HEK293 (cell line): ENCODE measurements at regions not wholly inside any gene's neighbourhood (a gene's known extent, or its start where the extent isn't known, plus 50 kb on each side); places are given as distances from the start of the nearest gene placed in this dataset.

ENCODE experiments used
- CTCF ChIA-PET: fragments of 350-600 bp; formaldehyde crosslinking; extraction: SDS; loops from one replicate; lab custom pipeline; 2021; ENCODE audit warnings: antibody characterized with exemption; lab: Yijun Ruan, JAX
- POLR2A ChIA-PET: fragments of 300-600 bp; formaldehyde crosslinking; extraction: SDS; loops from one replicate; lab custom pipeline; 2020; ENCODE audit warnings: antibody characterized with exemption, inconsistent platforms; lab: Yijun Ruan, JAX
- H3K27ac ChIP-seq: fragments of 200-500 bp; sonication (Bioruptor generic); 2 replicates; pipeline ENCODE4 v1.5.1; 2014; ENCODE audit warnings: low read depth, low read length, control low read depth, inconsistent platforms; ENCODE audit errors: extremely low read depth
- H3K36me3 ChIP-seq, 2 experiments: fragments of 200-500 bp in 1 of 2; sonication (Bioruptor generic) in 1 of 2; 1 replicate in 1 of 2; 2 replicates in 1 of 2; pipeline ENCODE4 v1.5.1; 2014 to 2017; ENCODE audit warnings: inconsistent platforms in 2 of 2, low read length in 2 of 2; ENCODE audit not compliant: control insufficient read depth in 2 of 2, insufficient read depth in 1 of 2
- H3K4me1 ChIP-seq: fragments of 200-500 bp; sonication (Bioruptor generic); 2 replicates; pipeline ENCODE4 v1.5.1; 2014; ENCODE audit warnings: mild to moderate bottlenecking, low read length, inconsistent platforms; ENCODE audit not compliant: control insufficient read depth, insufficient read depth
- H3K4me3 ChIP-seq: 2 replicates; pipeline ENCODE4 v1.5.1; 2011; ENCODE audit warnings: low read depth, mild to moderate bottlenecking, control low read depth, low read length, moderate library complexity
- H3K9me3 ChIP-seq: fragments of 200-500 bp; sonication (Bioruptor generic); 2 replicates; pipeline ENCODE4 v1.5.1; 2014; ENCODE audit warnings: low read depth, low read length, inconsistent platforms; ENCODE audit not compliant: control insufficient read depth, insufficient read depth
- KLF10 ChIP-seq: fragments of 450-650 bp; IDR thresholded peaks from 2 replicates; pipeline ENCODE4 v1.5.1; 2018; ENCODE audit warnings: missing biosample characterization, mild to moderate bottlenecking, missing genetic modification characterization
- SETDB1 ChIP-seq: IDR thresholded peaks from one replicate; pipeline ENCODE4 v1.6.1; 2017; ENCODE audit warnings: mild to moderate bottlenecking, low read length, moderate library complexity, mixed read lengths; ENCODE audit not compliant: insufficient read length
- ZBTB17 ChIP-seq: fragments of 450-650 bp; formaldehyde crosslinking; IDR thresholded peaks from 2 replicates; pipeline ENCODE4 v1.5.1; 2016; ENCODE audit warnings: missing biosample characterization, missing genetic modification characterization
- ZNF114 ChIP-seq: fragments of 450-650 bp; formaldehyde crosslinking; IDR thresholded peaks from 2 replicates; pipeline ENCODE4 v1.5.0; 2017; ENCODE audit warnings: missing biosample characterization, missing genetic modification characterization
- ZNF169 ChIP-seq: fragments of 450-650 bp; formaldehyde crosslinking; IDR thresholded peaks from 2 replicates; pipeline ENCODE4 v1.5.1; 2016; ENCODE audit warnings: missing biosample characterization, missing genetic modification characterization
- ZNF335 ChIP-seq: fragments of 450-650 bp; formaldehyde crosslinking; conservative IDR thresholded peaks from 2 replicates; pipeline ENCODE4 v1.5.1; 2016; ENCODE audit warnings: missing biosample characterization, missing genetic modification characterization
- ZNF366 ChIP-seq: fragments of 450-650 bp; formaldehyde crosslinking; conservative IDR thresholded peaks from 2 replicates; pipeline ENCODE4 v1.5.1; 2016; ENCODE audit warnings: missing biosample characterization, missing genetic modification characterization
- ZNF501 ChIP-seq: fragments of 450-650 bp; formaldehyde crosslinking; IDR thresholded peaks from 2 replicates; pipeline ENCODE4 v1.5.1; 2016; ENCODE audit warnings: missing biosample characterization, missing genetic modification characterization
- ZNF510 ChIP-seq: fragments of 450-650 bp; formaldehyde crosslinking; IDR thresholded peaks from 2 replicates; pipeline ENCODE4 v1.5.1; 2018; ENCODE audit warnings: mild to moderate bottlenecking, missing genetic modification characterization, missing biosample characterization; ENCODE audit not compliant: insufficient replicate concordance
- ZNF529 ChIP-seq: fragments of 450-650 bp; formaldehyde crosslinking; IDR thresholded peaks from 2 replicates; pipeline ENCODE4 v1.5.1; 2017; ENCODE audit warnings: missing genetic modification characterization, missing biosample characterization; ENCODE audit not compliant: insufficient replicate concordance
- ZNF658 ChIP-seq: fragments of 450-650 bp; formaldehyde crosslinking; IDR thresholded peaks from 2 replicates; pipeline ENCODE4; 2016; ENCODE audit warnings: missing biosample characterization, missing genetic modification characterization
- ZNF701 ChIP-seq: fragments of 450-650 bp; formaldehyde crosslinking; IDR thresholded peaks from 2 replicates; pipeline ENCODE4 v1.5.1; 2016; ENCODE audit warnings: missing biosample characterization, missing genetic modification characterization
- ZNF792 ChIP-seq: fragments of 450-650 bp; formaldehyde crosslinking; IDR thresholded peaks from 2 replicates; pipeline ENCODE4 v1.5.1; 2016; ENCODE audit warnings: missing biosample characterization, missing genetic modification characterization
- ZSCAN30 ChIP-seq: fragments of 450-650 bp; IDR thresholded peaks from 2 replicates; pipeline ENCODE4 v1.5.1; 2018; ENCODE audit warnings: missing biosample characterization, mild to moderate bottlenecking, missing genetic modification characterization, moderate library complexity
- TF ChIP-seq, protein P1 (sequence below): fragments of 450-650 bp; formaldehyde crosslinking; IDR thresholded peaks from 2 replicates; pipeline ENCODE4 v1.5.1; 2017; ENCODE audit warnings: missing biosample characterization, missing genetic modification characterization
- TF ChIP-seq, protein P2 (sequence below): fragments of 450-650 bp; formaldehyde crosslinking; IDR thresholded peaks from 2 replicates; pipeline ENCODE4 v1.5.1; 2016; ENCODE audit warnings: missing biosample characterization, missing genetic modification characterization

DNA sequence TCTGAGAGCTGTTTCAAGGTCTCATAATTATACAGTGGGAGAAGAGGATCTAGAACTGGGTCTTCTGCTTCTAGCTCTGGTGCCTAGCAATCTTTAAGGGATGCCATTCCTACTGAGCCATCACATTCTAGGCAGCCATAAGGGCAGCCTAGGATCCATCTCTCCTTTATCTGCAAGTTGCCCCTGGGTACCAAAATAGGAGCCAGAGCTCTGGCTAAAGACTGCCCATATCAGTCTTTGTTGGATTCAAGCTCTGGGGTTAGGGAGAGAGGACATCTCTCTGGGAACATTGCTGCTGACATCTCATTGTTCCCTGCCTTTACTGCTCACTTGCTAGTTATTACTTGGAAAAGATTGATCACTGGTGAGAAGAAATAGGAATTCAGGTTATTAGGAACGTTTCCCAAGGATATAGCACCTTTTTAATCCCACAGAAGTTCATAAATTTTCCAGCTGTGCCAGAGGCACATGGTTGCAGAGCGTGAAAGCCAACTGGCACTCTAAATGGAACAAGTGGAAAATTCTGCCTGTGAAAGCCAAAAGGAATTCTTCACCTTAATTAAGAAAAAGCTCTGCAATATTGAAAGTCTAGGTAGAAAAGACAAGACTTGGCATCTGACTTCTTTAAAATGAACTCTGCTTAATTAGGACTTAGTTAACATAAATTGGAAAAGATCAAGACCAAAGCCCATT is 102.2 kb downstream of the CDC42EP3 start:
- Histone ChIP-seq H3K27ac (no peak overlapping the region), H3K9me3 (no peaks in the 10 kb centered on the region), H3K4me1 (no peaks in the 10 kb centered on the region), H3K36me3 (no peaks in the 10 kb centered on the region), H3K4me3 (no peak overlapping the region)
- TF ChIP-seq ZNF114 (tag by site-specific recombination) (no peak), ZNF701 (tag by site-specific recombination) (no peak), ZBTB17 (peak; percentile 46; the same call in 1 of the 2 replicates)
- CTCF ChIA-PET, result interaction anchor here (0.5 to 1.1 kb wide), 3 partner anchors 22 to 263 kb away, joined by 3 to 4 read pairs (median 3); no protein-coding TSS in a partner anchor
- POLR2A ChIA-PET, result no interaction called here

DNA sequence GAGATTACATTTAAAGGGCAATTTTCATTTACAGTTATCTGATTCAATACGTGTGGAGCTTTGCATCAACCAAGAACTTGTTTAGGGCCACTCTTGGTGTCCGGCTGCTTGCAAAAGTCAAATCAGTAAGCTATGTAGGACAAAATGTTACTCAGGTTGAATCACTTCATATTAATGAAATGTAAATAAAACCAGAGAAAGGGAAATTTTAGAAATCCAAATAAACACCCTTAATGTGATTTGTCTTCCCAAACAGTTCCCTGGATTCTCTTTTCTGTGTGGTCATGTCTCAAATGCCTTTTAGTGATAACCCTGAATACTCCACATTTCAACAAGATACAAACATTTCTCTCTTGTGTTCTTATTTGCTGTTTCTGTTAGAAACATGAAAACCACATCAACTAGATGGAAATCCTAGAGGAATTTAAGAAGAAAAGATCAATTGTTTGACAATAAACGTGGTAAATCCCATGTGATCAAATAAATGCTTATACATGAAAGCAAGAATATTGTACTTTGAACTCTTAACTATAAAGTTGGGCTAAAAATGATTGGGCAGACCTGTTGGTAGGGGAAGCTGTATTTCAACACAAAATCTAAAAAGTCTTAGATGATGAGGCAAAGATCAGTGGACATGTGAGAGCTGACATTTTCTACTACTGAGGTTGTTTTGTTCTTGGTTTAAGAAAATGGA is 101.3 kb downstream of the CDC42EP3 start:
- CTCF ChIA-PET, result interaction anchor here (0.5 kb wide), 1 partner anchor 141 kb away, joined by 4 read pairs; no protein-coding TSS in a partner anchor
- H3K9me3 ChIP-seq, result no peaks in the 10 kb centered on the region
- no peaks in the 10 kb centered on the region for H3K36me3 ChIP-seq
- no peak overlapping the region for H3K27ac ChIP-seq
- TF ChIP-seq ZNF114 (tag by site-specific recombination), result no peak
- no peak for TF ChIP-seq ZNF792 (tag by site-specific recombination)
- TF ChIP-seq, protein P1, sequence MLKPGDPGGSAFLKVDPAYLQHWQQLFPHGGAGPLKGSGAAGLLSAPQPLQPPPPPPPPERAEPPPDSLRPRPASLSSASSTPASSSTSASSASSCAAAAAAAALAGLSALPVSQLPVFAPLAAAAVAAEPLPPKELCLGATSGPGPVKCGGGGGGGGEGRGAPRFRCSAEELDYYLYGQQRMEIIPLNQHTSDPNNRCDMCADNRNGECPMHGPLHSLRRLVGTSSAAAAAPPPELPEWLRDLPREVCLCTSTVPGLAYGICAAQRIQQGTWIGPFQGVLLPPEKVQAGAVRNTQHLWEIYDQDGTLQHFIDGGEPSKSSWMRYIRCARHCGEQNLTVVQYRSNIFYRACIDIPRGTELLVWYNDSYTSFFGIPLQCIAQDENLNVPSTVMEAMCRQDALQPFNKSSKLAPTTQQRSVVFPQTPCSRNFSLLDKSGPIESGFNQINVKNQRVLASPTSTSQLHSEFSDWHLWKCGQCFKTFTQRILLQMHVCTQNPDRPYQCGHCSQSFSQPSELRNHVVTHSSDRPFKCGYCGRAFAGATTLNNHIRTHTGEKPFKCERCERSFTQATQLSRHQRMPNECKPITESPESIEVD (tag by site-specific recombination), result no peak
- no peak for TF ChIP-seq ZSCAN30
- no peak for TF ChIP-seq ZNF529 (tag by site-specific recombination)
- TF ChIP-seq ZNF335 (tag by site-specific recombination), result no peak
- no peak for TF ChIP-seq ZNF510 (tag by site-specific recombination)
- TF ChIP-seq SETDB1, result no peak
- TF ChIP-seq ZNF366 (tag by site-specific recombination), result no peak
- TF ChIP-seq KLF10 (tag by site-specific recombination), result no peak
- no peak for TF ChIP-seq ZNF501
- no peak for TF ChIP-seq ZNF658
- no peak for TF ChIP-seq ZNF169
- TF ChIP-seq, protein P2, sequence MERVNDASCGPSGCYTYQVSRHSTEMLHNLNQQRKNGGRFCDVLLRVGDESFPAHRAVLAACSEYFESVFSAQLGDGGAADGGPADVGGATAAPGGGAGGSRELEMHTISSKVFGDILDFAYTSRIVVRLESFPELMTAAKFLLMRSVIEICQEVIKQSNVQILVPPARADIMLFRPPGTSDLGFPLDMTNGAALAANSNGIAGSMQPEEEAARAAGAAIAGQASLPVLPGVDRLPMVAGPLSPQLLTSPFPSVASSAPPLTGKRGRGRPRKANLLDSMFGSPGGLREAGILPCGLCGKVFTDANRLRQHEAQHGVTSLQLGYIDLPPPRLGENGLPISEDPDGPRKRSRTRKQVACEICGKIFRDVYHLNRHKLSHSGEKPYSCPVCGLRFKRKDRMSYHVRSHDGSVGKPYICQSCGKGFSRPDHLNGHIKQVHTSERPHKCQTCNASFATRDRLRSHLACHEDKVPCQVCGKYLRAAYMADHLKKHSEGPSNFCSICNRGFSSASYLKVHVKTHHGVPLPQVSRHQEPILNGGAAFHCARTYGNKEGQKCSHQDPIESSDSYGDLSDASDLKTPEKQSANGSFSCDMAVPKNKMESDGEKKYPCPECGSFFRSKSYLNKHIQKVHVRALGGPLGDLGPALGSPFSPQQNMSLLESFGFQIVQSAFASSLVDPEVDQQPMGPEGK (tag by site-specific recombination), result no peak
- TF ChIP-seq, all 188 proteins: peak for 0
- POLR2A ChIA-PET, result no interaction called here
- no peaks in the 10 kb centered on the region for H3K4me1 ChIP-seq
- H3K4me3 ChIP-seq, result no peak overlapping the region
